Esophagus muscularis mucosa (tissue), 4 donors: ENCODE measurements at regions not wholly inside any gene's neighbourhood (a gene's known extent, or its start where the extent isn't known, plus 50 kb on each side); places are given as distances from the start of the nearest gene placed in this dataset.

Experiments
- DNase-seq: peaks from one replicate; pipeline ENCODE4 v3.0.0-alpha.2; 2017; ENCODE audit errors: extremely low spot score
- H3K27ac ChIP-seq, 4 donors: fragments of 200-600 bp; sonication (generic); replicated peaks in 1 of 4; 1 replicate in 3 of 4; 2 replicates in 1 of 4; pipeline ENCODE4 v1.5.1; 2016 to 2019; ENCODE audit warnings: mild to moderate bottlenecking in 1 of 4
- H3K27me3 ChIP-seq, 4 donors: fragments of 200-600 bp; sonication (generic); one replicate each; pipeline versions ENCODE4 v1.5.1 to v1.6.0; 2016 to 2019
- H3K36me3 ChIP-seq, 4 donors: fragments of 200-600 bp; sonication (generic); one replicate each; pipeline ENCODE4 v1.5.1; 2016 to 2019
- H3K4me1 ChIP-seq, 4 donors: fragments of 200-600 bp; sonication (generic); one replicate each; pipeline ENCODE4 v1.5.1; 2016 to 2019
- H3K4me3 ChIP-seq, 4 donors: fragments of 200-600 bp; sonication (generic); 1 replicate in 2 of 4; 2 replicates in 2 of 4; pipeline ENCODE4 v1.5.1; 2016 to 2019; ENCODE audit warnings: mild to moderate bottlenecking in 4 of 4, moderate library complexity in 1 of 4
- H3K9me3 ChIP-seq, 4 donors: fragments of 200-600 bp; sonication (generic); 1 replicate in 3 of 4; 2 replicates in 1 of 4; pipeline ENCODE4 v1.5.1; 2016 to 2019
- EP300 ChIP-seq: sonication (generic); formaldehyde crosslinking; IDR thresholded peaks from one replicate; pipeline ENCODE4 v1.6.1; 2017; ENCODE audit warnings: antibody characterized with exemption
- POLR2A ChIP-seq: fragments of 450-650 bp; IDR thresholded peaks from one replicate; pipeline ENCODE4 v1.6.1; 2017; ENCODE audit warnings: antibody characterized with exemption, moderate library complexity, mild to moderate bottlenecking, low read depth
- POLR2AphosphoS5 ChIP-seq, 2 donors: sonication (generic); formaldehyde crosslinking; IDR thresholded peaks; one replicate each; pipeline ENCODE4 v1.6.1; 2017; ENCODE audit warnings: antibody characterized with exemption in 2 of 2
- WGBS: methylation state at CpG from one replicate; pipeline ENCODE4 v1.1.5; 2018; 5-methylcytosine and 5-hydroxymethylcytosine counted together
- intact Hi-C: fragments of 100-400 bp; cut with DNase I; formaldehyde crosslinking; loops from one replicate; pipeline ENCODE4 v1.15.1; 2023
- TF ChIP-seq, protein P1 (sequence below), 3 experiments: fragments of 200-600 bp in 2 of 3; fragments of 450-650 bp in 1 of 3; sonication (generic) in 2 of 3; IDR thresholded peaks; one replicate each; pipeline ENCODE4 v1.5.1; 2017 to 2019; ENCODE audit warnings: antibody characterized with exemption in 3 of 3, mild to moderate bottlenecking in 2 of 3, moderate library complexity in 1 of 3

DNA sequence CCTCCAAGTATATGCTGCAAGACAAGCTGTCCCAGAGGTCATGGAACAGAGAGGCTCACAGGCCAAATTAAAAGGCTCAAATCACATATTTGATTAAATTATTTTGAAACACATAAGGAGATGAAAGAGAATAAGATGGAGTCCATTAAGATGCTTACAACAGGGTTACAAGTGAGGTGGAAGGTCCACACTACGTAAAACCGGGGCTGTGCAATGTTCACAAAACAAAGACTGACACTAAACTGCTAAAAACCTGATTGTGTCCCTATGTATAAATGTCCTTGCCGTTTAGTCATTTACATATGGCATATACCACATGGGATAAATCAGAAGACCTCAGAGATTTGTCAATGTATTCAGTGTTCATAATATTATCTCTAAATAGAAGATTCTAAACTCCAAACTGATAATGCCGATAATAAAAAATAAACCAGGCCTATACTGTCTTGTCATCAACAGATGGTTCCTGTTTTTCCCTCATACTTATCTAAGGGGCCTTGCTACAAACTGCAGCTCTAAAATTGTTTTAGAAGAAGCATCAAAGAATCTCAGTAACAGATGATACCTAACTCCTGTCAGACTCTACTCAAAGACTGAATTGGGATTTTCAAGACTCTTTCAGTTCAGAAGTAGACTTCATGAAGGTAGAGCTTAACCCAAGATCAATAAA lies 51.8 kb upstream of the RIPOR2 start:
- H3K36me3 ChIP-seq: no peaks in the 10 kb centered on the region
- H3K27me3 ChIP-seq: no peaks in the 10 kb centered on the region
- no peak overlapping the region for H3K4me3 ChIP-seq
- 78% methylated on average over 4 of the region's 4 CpGs for whole genome bisulfite sequencing
- no peaks in the 10 kb centered on the region for H3K4me1 ChIP-seq
- H3K9me3 ChIP-seq: peaks cover 0 to under 1% (median 0%) of the 10 kb centered on the region in 4 donors
- TF ChIP-seq POLR2AphosphoS5 (IDR thresholded peaks at IDR 0.05) (no peak), EP300 (no peak), POLR2A (no peak)
- no peak for DNase-seq
- intact Hi-C loops: no loop called here
- no peak overlapping the region for H3K27ac ChIP-seq

DNA sequence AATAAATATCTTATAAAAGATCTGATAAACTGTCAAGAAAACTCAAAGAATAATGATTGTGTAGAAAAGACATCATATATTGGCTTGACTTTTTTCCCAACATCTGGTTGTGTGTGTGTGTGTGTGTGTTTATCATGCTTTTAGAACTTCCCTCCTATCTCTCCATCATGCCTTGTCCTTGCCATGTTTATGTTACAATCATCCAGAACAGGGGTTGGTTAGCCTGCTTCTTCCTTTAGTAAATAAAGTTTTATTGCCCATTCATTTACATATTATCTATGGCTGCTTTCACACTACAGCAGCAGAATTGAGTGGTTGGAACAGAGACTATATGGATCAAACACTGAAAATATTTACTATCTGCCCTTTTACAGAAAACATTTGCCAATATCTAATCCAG lies 52.8 kb upstream of the RIPOR2 start:
- TF ChIP-seq POLR2AphosphoS5 (IDR thresholded peaks at IDR 0.05) (no peak), POLR2A (no peak), EP300 (no peak)
- TF ChIP-seq, protein P1, sequence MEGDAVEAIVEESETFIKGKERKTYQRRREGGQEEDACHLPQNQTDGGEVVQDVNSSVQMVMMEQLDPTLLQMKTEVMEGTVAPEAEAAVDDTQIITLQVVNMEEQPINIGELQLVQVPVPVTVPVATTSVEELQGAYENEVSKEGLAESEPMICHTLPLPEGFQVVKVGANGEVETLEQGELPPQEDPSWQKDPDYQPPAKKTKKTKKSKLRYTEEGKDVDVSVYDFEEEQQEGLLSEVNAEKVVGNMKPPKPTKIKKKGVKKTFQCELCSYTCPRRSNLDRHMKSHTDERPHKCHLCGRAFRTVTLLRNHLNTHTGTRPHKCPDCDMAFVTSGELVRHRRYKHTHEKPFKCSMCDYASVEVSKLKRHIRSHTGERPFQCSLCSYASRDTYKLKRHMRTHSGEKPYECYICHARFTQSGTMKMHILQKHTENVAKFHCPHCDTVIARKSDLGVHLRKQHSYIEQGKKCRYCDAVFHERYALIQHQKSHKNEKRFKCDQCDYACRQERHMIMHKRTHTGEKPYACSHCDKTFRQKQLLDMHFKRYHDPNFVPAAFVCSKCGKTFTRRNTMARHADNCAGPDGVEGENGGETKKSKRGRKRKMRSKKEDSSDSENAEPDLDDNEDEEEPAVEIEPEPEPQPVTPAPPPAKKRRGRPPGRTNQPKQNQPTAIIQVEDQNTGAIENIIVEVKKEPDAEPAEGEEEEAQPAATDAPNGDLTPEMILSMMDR (IDR thresholded peaks at IDR 0.05): no peak
- DNase-seq: no peak

DNA sequence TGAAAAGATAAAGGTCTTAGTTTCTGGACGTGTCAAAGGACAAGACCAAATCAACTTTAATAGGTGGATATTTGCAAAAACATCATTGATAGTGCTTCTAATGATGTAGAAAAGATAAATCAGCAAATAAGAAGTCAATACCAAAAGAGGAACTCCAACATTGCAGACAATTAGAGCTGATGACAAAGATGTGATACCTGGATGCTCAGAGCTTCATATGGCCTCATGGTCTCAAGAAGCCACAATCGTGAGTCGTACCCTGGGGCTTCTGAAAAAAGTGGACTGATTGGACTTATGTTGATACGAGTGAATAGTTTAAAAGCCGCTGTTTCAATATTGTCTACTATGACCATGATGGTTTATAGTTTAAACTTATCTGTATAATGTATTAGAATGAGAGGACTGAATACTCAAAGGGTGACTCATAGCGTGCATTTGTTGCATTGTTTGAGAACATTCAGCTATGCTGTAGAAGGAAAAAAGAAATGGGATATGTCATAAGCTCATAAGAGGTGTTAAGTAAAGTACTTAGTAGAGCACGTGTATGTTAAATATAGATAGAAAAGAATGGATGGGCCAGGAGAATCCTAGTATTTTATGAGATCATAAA lies 54.6 kb upstream of the RIPOR2 start:
- H3K36me3 ChIP-seq: no peaks in the 10 kb centered on the region
- intact Hi-C loops: loop anchor here (2.0 kb wide), 1 partner anchor 132 kb away; no protein-coding TSS in a partner anchor
- no peak overlapping the region for H3K27ac ChIP-seq
- no peaks in the 10 kb centered on the region for H3K27me3 ChIP-seq
- no peak for DNase-seq
- 85% methylated on average over 7 of the region's 7 CpGs for WGBS
- H3K4me1 ChIP-seq: no peaks in the 10 kb centered on the region
- peaks cover 0 to 5% (median 0%) of the 10 kb centered on the region in 4 donors for H3K9me3 ChIP-seq
- TF ChIP-seq EP300 (no peak), POLR2A (no peak)
- H3K4me3 ChIP-seq: no peak overlapping the region

More for the DNA sequence above, 52.8 kb upstream of the RIPOR2 start:
- H3K4me3 ChIP-seq: no peak overlapping the region
- H3K27ac ChIP-seq: no peak overlapping the region
- H3K4me1 ChIP-seq: no peaks in the 10 kb centered on the region
- no peaks in the 10 kb centered on the region for H3K36me3 ChIP-seq
- no peaks in the 10 kb centered on the region for H3K27me3 ChIP-seq
- peaks cover 0 to 5% (median 0%) of the 10 kb centered on the region in 4 donors for H3K9me3 ChIP-seq
- intact Hi-C loops: no loop called here

DNA sequence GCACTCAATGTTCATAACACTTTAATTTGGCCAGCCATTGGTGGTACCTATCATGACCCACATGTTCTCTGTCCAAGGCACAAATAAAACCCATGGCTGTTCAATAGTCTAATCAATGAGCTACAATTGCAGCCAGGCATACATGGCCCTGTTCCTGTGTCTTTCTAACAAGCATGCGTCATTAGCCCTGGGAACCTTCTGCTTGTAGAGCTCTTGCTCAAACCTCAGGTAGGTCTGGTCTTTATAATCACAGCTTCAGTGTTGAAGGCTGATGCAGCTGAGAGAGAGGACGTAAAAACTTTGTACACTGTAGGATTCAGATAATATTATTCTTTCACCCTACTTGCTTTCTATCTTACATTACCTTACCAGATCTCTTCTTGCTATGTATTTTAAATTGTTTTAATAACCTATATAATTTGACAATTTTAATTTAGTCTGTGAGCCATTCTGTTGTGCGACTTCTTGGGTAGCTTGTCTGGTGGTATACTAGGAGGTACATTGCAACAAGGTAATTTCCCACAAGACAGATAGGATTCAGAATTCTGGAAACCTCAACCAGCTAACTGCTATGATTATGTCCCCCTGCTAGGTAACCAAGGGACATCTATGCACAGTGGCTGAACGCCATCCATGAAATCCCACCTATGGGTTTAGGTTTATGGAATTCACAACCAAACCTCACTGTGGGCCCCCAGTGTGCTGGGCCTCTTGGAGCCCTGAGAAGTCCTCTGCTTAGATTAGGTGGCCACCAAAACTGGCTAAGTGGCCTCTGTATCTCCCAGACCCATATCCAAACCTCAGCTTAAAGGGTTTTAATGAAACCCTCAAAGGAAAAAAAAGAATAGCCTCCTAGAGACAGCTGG lies 55.4 kb upstream of the RIPOR2 start:
- Histone ChIP-seq H3K4me3 (no peak overlapping the region), H3K36me3 (no peaks in the 10 kb centered on the region), H3K4me1 (no peaks in the 10 kb centered on the region), H3K27me3 (no peaks in the 10 kb centered on the region), H3K27ac (no peak overlapping the region), H3K9me3 (peaks cover 0 to 5% (median 0%) of the 10 kb centered on the region in 4 donors)
- 93% methylated on average over 4 of the region's 4 CpGs for WGBS
- intact Hi-C loops: loop anchor here (2.0 kb wide), 1 partner anchor 132 kb away; no protein-coding TSS in a partner anchor
- TF ChIP-seq POLR2A (no peak), EP300 (no peak), POLR2AphosphoS5 (IDR thresholded peaks at IDR 0.05) (no peak)
- TF ChIP-seq, protein P1 (IDR thresholded peaks at IDR 0.05): no peak
- DNase-seq: no peak

DNA sequence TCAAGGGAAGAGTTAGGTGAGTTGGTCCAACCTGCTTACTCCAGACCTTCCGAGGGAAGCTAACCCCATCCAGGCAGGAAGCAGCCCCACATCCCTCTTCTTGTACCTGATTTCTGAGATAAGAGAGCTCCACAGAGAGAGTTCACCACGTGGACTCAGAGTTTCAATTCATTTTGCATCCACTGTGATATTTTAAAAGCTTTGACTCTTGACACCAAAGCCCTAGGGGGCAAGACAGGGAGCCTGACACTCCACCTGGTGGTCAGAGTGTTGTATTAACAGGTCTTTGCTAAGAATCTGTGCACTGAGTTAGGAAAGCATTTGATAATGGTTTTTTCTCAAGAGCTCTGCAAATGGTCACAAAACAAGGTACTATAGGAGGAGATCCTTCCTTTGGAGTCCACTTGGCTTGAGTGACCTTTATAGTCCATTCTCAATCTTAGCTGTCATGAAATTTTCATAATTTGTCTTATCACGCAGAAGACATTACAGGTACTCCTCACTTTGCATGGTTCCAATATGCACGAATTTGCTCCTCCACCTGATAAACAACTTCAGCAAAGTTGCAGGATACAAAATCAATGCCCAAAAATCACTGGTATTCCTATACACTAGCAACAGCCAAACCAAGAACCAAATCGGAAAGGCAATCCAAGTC lies 56.2 kb upstream of the RIPOR2 start:
- intact Hi-C loops: loop anchor here (2.0 kb wide), 1 partner anchor 133 kb away; no protein-coding TSS in a partner anchor
- no peak for TF ChIP-seq POLR2A
- TF ChIP-seq, protein P1 (IDR thresholded peaks at IDR 0.05): peak; percentile 49 to 57 (median 54)
- Histone ChIP-seq H3K4me3 (no peak overlapping the region), H3K36me3 (no peaks in the 10 kb centered on the region), H3K27ac (no peak overlapping the region), H3K27me3 (no peaks in the 10 kb centered on the region), H3K9me3 (peaks cover 0 to 5% (median 0%) of the 10 kb centered on the region in 4 donors), H3K4me1 (no peaks in the 10 kb centered on the region)
- 95% methylated on average over 4 of the region's 5 CpGs for WGBS
- DNase-seq: no peak
